ENCODE measurements at regions not wholly inside any gene's neighbourhood (a gene's known extent, or its start where the extent isn't known, plus 50 kb on each side); places are given as distances from the start of the nearest gene placed in this dataset.

DNA sequence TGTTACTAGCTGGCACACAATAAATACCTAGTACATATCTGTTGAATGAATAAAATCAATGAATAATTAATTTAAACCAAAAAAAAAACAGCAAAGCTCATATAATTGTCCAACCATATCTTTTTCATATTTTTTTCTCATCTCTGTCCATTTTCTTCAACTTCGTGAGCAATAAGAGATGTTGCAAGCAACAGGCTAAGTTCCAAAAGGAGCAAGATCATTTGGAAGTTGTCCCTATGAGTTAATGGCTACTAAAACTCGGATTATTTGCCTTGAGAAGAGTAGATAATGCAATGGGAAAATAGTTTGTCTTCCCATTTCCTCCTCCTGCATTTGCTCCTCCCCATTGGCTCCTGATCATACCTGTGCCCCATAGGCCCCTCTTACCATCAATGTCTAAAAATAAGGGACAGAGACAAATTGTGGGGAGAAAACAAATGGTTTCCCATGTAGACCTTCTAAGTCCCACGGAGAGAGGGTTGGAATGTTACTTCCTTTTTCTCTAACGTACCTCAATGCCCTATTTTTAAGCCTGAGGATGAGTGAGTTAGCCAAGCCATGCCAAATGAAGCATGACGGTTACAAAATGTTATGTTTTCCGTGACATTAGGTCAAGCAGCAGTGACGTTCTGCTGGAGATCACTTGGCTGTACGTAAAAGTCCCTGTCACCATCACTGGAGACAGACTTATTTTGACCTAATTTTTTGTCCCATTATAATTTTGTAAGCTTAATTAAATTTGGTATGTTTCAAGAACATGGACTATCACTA, 217.3 kb upstream of the PREP start:
- TF ChIP-seq CTCF (IDR thresholded peaks at IDR 0.05), result no peak
- TF ChIP-seq POLR2A (IDR thresholded peaks at IDR 0.05), result no peak

All from body of pancreas (tissue), 4 donors.